VCaP (cell line): ENCODE measurements at regions not wholly inside any gene's neighbourhood (a gene's known extent, or its start where the extent isn't known, plus 50 kb on each side); places are given as distances from the start of the nearest gene placed in this dataset.

Experiments
- H3K27ac ChIP-seq: fragments of 450-650 bp; 2 replicates; pipeline ENCODE4 v1.5.1; 2017
- TF ChIP-seq, protein P1 (sequence below): fragments of 450-650 bp; conservative IDR thresholded peaks from 2 replicates; pipeline ENCODE4 v1.5.1; 2017; ENCODE audit warnings: mild to moderate bottlenecking, moderate library complexity

DNA sequence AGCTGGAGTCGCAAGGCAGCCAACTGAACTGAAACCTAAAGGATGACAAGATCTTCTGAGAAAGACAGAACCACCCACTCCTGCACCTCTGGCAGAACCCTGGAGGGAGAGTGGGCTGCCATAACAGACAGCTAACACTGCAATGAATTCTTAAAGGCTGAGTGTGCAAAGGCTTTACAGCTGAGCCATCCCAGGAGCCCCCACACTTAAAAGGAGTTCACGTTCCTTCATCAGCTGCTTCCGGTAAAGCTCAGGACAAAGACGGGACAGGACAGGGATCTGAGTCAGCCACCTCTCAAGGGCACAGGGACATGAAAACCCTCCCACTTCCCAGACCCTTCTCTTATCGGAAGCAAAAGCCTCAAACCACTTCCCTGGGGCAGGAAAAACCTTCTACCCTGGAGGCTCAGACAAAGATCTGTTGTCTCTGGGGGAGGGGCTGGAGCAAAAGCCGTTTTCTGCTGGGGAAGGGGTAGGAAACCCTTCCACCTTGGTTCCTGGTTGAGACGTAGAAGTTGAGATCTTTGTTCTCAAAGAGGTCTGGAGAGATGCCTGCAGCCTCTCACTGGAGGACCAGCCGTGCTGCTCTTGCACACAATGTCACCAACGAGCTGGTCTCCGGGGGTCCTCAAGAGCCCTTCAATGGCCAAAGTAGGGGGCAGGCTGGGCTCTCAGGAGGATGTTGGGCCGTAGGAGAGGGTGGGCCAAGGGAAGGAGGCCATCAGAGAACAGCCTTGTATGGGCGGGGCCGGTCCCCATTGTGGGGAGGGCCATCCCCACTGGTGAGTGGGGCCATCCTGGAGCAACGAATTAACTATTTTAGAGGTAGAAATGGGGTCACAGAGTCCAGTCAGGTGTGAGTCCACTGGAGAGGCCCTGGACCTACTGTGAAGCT is 452.4 kb downstream of the PTPRU start:
- H3K27ac ChIP-seq, result no peak overlapping the region
- TF ChIP-seq, protein P1, sequence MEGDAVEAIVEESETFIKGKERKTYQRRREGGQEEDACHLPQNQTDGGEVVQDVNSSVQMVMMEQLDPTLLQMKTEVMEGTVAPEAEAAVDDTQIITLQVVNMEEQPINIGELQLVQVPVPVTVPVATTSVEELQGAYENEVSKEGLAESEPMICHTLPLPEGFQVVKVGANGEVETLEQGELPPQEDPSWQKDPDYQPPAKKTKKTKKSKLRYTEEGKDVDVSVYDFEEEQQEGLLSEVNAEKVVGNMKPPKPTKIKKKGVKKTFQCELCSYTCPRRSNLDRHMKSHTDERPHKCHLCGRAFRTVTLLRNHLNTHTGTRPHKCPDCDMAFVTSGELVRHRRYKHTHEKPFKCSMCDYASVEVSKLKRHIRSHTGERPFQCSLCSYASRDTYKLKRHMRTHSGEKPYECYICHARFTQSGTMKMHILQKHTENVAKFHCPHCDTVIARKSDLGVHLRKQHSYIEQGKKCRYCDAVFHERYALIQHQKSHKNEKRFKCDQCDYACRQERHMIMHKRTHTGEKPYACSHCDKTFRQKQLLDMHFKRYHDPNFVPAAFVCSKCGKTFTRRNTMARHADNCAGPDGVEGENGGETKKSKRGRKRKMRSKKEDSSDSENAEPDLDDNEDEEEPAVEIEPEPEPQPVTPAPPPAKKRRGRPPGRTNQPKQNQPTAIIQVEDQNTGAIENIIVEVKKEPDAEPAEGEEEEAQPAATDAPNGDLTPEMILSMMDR, result no peak

GRCh38 chr1:29687601-29688244 is 451.4 kb downstream of the PTPRU start:
- no peak overlapping the region for H3K27ac ChIP-seq
- TF ChIP-seq, protein P1, result no peak

GRCh38 chr1:29687166-29687565 is 450.8 kb downstream of the PTPRU start:
- TF ChIP-seq, protein P1, result no peak
- H3K27ac ChIP-seq, result no peak overlapping the region

GRCh38 chr1:29686012-29686930 is 449.9 kb downstream of the PTPRU start:
- no peak overlapping the region for H3K27ac ChIP-seq
- TF ChIP-seq, protein P1, result no peak

DNA sequence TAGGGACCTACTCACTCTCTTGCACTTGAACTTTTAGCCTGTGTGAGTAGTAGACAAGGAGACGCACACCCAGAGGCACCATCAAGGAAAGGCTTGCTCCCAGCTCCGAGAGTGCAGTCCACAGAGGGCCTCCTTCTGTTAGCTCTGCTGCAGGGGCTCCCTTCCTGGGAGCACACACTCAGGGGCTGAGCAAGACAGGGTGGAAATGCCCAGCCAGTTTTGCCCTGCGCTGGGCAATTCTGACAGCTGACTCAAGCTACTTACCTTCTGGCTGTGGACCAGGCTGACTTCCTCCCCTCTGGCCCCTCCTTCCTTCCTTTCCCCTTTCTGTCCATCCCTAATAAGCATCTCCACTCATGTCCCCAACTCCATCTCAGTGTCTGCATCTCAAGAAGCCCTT is 449.1 kb downstream of the PTPRU start:
- no peak overlapping the region for H3K27ac ChIP-seq
- TF ChIP-seq, protein P1, result no peak

DNA sequence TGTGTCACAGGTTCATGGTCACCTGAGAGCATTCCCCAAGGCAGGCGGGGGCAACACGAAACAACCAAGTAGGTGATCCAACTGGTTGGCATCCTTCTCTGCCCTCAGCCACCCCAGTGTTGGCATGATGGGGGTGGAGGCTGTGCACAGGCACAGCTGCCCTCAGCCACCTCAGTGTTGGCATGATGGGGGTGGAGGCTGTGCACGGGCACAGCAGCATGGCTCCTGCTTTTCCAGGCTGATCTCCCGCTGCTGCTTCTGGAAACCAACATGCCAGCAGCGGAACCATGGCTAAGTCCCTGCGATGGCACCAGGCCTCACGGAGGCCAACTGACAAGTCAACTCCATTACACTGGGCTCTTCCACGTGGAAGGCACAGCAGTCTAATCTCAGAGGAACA is 447.8 kb downstream of the PTPRU start:
- H3K27ac ChIP-seq, result no peak overlapping the region

More for the DNA sequence above, 447.8 kb downstream of the PTPRU start:
- TF ChIP-seq, protein P1, result no peak
